Forelimb muscle (tissue), 1 donor: ENCODE measurements at regions not wholly inside any gene's neighbourhood (a gene's known extent, or its start where the extent isn't known, plus 50 kb on each side); places are given as distances from the start of the nearest gene placed in this dataset.
"Not testable (repeated sequence)": the region's sequence is repeated elsewhere in the genome, so short reads cannot be mapped to it uniquely, and the experiment has no call there.

Experiments
- DNase-seq: peaks from one replicate; pipeline ENCODE4 v3.0.0-alpha.2; 2013; ENCODE audit warnings: low read depth

DNA sequence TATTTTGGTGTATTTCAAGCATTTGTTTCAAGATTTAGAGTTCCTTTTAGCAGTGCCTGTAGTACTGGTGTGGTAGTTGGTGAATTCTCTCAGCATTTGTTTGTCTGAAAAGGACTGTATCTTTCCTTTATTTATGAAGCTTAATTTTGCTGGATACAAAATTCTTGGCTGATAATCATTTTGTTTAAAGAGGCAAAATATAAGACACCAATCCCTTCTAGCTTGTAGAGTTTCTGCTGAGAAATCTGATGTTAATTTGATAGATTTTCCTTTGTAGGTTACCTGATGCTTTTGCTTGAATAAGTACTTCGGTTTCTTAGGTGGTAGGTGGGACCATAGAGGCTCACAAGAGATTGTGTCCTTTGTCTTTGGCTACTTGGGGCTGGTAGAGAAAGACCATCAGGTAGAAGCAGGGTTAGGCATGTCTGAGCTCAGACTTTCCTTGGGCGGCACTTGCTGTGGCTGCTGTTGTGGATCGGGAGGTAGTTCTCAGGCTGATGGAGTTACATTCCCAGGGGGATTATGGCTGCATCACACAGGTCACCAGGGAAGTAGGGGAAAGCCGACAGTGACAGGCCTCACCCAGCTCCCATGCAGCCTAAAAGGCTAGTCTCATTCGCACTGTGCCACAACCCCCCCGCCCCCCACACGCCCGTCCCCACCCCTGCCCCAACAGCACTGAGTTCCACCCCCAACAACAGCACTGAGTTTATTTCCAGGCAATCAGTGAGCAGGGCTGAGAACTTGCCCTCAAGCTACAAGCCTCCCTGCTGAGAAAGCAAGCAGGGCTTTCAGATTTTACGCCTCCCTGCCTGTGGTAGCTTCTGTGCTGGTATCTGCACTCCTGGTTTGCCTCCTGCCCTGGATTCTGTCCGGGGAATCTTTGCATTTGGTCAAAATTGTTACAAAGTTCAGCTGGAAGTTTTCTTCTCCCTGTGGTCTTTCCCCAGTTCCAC lies 127.1 kb upstream of the GLRA1 start:
- DNase-seq: no peak

DNA sequence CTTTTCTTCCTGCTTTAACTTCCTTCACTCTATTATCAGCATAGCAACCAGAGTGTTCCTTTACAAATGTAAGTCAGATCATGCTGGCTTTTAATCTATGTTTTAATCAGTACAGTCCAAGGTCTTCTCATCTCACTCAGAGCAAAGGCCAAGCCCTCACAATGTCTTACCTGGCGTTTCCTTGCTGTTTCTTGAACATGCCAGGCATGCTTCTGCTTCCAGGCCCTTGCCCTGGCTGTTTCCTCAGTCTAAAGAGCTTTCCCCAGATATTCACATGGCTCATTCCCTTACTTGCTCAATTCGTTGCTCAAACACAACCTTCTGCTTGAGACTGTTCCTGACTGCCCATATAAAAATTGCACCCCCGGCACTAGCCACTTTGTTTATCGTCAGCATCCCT lies 121.7 kb upstream of the GLRA1 start:
- DNase-seq: no peak

- not testable (repeated sequence) for DNase-seq
Measured at GRCh38 chr5:152038856-152039255, 114.2 kb upstream of the GLRA1 start.

DNA sequence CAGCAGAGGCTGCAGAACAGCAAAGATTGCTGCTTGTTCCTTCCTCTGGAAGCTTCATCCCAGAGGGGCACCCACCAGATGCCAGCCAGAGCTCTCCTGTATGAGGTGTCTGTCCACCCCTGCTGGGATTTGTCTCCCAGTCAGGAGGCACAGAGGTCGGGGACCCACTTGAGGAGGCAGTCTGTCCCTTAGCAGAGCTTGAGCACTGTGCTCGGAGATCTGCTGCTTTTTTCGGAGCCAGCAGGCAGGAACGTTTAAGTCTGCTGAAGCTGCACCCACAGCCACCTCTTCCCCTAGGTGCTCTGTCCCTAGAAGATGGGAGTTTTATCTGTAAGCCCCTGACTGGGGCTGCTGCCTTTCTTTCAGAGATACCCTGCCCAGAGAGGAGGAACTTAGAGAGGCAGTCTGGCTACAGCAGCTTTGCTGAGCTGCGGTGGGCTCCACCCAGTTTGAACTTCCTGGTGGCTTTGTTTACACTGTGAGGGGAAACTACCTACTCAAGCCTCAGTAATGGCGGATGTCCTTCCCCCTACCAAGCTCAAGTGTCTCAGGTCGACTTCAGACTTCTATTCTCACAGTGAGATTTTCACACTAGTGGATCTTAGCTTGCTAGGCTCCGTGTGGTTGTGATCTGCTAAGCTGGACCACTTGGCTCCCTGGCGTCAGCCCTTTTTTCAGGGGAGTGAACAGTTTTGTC lies 101.8 kb upstream of the GLRA1 start:
- DNase-seq: not testable (repeated sequence)

DNA sequence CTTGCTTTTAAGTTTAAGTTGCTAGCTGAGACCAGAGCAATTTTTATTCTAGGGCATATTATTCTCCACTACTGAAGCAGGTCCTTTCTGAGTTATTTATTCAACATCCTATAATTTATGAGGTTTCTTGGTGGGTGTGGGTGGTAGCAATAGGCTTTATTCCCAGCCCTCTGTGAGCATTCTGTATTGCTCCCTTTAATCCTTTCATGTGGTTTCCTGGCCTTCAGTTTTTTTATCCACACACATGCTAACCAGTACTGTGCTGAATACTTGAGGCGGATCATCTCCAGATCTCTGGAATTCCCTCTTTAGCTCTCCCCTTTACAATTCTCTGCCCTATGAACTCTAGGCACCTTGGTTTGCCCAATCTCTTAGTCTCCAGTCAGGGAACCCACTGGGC lies 91.8 kb upstream of the GLRA1 start:
- DNase-seq: no peak

- no peak for DNase-seq
Measured at GRCh38 chr5:152007653-152008335, 83.1 kb upstream of the GLRA1 start.

DNA sequence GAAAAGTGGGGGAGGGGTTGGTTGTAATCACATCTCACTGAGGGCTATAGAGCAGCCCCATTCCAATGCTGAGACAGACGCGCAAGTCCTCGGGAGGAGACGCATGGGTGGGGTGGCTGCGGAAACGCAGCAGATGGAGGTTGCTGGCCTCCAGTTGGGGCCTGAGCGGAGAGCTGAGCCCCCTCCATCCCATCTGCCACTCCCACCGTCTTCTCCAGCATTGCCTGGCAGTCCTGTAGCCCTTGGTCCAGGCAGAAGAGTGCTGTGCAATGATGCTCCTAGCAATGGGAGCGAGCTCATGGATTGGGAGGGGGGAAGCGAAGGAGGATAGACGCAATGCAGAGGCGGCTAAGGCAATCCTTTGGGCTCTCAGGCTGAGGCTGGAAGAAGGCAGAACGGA lies 79.4 kb upstream of the GLRA1 start:
- DNase-seq: no peak
